GM18909 (cell line): ENCODE measurements at regions not wholly inside any gene's neighbourhood (a gene's known extent, or its start where the extent isn't known, plus 50 kb on each side); places are given as distances from the start of the nearest gene placed in this dataset.
"Not testable (repeated sequence)": the region's sequence is repeated elsewhere in the genome, so short reads cannot be mapped to it uniquely, and the experiment has no call there.

Experiments
- ATAC-seq: cut with Tn5 transposase; IDR thresholded peaks from one replicate; pipeline ENCODE4 v1.9.1; 2021; ENCODE audit warnings: mild to moderate bottlenecking; ENCODE audit not compliant: unreplicated experiment, poor library complexity

DNA sequence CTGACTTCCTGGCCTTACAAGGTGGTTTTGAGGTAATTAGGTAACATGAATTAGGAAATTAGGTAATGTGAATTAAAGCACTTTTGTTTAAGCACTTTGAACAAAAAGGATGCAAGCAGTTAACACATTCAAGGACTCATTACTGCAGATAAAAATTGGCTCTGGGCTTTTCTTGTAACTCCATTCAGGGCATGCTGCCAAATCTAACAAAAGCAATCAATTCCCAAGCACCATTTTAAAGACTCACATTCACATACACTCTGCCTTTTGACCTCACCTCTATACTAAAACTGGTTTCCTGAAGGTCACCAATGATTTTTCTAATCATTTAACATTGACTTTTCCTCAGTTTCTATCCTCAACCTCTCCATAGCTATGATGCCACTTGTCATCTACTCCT is 251.2 kb upstream of the RHOBTB1 start:
- ATAC-seq: no peak

DNA sequence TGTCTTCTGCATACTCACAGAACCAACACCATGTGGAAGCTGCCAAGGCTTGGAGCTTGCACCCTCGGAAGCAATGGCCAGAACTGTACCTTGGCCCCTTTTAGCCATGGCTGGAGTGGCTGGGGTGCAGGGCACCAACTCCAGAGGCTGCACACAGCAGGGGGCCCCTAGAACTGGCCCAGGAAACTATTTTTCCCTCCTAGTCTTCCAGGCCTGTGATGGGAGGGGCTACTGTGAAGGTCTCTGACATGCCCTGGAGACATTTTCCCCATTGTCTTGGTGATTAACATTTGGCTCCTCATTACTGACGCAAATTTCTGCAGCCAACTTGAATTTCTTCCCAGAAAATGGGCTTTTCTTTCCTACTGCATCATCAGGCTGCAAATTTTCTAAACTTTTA is 248.6 kb upstream of the RHOBTB1 start:
- not testable (repeated sequence) for ATAC-seq

DNA sequence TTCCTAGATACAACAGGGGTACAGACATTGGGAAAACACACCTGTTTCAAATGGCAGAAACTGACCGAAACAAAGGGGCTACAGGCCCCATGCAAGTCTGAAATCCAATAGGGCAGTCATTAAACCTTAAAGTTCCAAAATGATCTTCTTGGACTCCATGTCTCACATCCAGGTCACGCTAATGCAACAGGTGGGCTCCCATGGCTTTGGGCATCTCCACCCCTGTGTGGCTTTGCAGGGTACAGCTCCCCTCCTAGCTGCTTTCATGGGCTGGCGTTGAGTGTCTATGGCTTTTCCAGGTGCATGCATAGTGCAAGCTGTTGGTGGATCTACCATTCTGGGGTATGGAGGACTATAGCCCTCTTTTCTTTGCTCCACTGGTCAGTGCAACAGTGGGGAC is 248.1 kb upstream of the RHOBTB1 start:
- no peak for ATAC-seq

DNA sequence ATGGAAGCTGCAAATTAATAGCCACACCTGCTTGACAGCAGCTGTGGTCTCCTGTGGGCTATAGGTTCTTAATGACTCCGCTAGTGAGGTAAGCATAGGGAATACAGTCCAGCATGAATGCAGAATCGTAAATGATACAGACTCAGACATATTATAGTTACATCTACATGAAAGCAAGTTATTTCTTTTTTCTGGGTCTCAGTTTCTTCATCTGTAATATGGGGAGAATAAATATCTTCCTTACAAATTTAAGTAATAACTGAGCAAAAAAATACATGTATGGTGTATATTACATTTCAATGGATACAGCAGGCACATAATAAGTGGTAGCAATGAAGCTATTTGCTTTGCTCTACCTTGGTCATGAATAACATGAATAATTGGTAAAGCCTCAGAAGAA is 245.9 kb upstream of the RHOBTB1 start:
- no peak for ATAC-seq

DNA sequence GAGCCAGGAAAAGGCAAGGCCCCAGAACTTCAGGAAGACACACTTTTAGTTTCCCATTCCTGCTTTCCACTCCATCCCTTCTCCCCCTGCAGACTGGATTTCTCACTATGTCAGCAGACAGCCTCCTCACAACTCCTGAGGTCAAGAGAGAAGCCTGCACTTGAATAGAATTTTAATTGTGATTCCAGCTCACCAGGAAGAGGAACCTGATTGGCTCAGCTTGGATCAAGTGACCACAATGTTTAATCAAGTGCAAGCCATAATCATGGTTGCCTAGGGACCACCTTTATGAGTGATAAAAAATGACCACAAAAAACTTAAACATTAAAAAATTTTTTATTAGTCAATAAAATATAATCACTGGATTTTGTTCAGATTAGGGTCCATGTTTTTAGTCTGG is 244.7 kb upstream of the RHOBTB1 start:
- ATAC-seq: no peak

DNA sequence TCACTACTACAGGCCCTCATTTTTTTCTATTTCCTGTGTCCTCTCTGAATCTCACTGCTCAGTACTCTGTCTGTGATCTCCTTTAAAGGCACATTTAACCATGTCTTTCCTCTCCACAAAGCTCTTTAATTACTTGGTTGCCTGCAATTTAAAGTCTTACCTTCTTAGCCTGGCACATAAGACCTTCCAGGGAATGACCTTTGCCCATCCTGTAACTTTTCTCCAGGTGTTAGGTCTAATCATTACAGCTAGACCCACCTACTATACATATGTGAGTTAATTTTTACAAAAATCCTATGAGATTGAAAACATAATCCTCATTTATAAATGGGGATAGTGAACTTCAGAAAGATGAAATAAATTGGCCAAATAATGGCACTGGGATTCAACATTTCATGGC is 244.1 kb upstream of the RHOBTB1 start:
- ATAC-seq: no peak

DNA sequence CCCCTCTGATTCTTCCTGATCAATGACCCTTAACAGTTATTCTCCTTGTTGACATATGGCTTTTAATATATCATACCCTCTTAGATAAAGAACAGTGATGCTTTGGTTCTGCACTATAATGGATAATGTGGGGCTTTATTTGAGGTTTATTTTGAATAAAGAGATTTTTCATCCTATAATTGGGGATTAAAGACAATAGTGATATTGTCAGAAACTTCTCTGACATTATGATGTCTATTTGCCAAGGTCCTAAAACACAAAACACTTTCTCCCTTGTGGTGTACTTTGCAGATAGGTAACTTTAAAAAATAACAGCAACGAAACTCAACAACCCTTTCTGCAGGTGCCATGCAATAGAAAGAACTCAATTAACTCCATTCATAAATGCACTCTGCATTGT is 243.6 kb upstream of the RHOBTB1 start:
- ATAC-seq: no peak

DNA sequence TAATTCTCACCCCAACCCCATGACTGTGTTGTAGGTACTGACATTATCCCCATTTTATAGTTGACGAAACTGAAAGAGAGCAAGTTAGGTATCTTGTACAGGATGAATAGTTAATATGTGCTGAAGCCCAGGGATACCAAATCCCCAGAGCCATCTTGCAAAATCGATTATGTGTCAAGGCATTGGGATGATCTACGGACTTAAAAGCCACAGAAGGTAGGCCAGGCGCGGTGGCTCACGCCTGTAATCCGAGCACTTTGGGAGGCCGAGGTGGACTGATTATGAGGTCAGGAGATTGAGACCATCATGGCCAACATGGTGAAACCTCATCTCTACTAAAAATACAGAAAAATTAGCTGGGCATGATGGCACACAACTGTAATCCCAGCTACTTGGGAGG is 242.4 kb upstream of the RHOBTB1 start:
- ATAC-seq: no peak

DNA sequence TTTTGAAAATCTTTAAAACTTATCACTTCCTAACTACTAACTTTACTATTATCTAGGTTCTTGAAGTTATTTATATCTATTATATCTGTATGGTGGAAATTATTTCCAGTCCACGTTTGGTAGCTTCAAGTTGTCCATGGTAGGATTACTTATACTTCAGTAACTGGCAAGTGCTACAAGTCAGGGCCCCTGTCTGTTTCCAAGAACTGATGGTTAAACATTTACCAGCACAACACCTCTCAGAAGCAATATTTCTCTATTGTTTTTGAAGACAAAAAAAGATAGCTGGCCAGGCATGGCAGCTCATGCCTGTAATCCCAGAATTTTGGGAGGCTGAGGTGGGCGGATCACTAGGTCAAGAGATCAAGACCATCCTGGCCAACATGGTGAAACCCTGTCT is 240.4 kb upstream of the RHOBTB1 start:
- ATAC-seq: no peak

DNA sequence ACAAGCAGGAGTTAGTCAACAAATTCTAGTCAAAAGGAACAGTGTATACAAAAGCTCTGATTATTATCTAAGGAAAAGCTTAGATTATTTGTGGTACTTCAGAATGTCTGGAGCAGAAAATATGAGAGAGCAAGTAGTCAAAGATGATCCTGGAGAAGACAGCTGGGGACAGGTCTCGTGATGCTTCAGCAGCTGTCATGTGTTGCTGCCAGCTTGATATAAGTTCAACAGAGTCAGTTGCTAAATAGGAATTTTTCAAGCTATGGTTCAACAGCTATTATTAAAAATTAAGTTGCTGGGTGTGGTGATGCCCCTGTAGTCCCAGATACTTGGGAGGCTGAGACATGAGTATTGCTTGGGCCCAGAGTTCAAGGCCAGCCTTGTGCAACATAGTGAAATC is 240.0 kb upstream of the RHOBTB1 start:
- ATAC-seq: no peak

DNA sequence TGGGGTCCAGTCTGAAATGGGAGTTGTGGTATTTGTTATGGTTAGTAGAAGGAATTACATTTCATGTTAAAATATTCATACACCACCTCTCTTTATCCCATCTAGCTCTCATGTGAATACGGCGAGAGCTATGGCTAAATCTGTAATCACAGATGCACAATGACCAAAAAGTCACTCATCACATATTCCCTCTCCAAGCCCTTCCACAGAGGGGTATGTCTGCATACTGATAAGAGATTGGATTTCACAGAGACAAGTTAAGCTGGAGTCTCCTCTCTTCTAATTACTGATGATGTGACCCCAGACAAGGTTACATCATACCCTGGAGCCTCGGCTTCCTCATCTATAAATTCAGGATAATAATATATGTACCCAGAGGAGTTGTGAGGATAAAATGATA is 237.8 kb upstream of the RHOBTB1 start:
- no peak for ATAC-seq

DNA sequence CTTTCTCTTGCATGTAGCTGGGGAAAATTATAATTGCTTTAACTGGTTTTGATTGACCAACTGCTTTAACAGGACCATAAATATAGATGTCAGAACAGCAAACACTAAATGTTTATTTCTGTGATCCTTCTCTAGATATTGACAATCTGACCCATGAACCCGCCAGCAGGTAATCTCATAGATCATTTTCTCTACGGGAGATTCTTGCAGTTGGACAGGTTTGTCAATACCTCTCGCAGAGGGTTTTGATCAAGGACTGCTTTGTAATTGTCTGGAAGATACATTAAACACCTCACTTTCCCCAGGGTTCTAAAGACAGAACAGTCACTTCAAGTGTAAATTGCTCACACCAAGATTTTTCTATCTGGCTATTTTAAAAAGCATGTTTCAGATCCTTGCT is 235.8 kb upstream of the RHOBTB1 start:
- ATAC-seq: no peak

DNA sequence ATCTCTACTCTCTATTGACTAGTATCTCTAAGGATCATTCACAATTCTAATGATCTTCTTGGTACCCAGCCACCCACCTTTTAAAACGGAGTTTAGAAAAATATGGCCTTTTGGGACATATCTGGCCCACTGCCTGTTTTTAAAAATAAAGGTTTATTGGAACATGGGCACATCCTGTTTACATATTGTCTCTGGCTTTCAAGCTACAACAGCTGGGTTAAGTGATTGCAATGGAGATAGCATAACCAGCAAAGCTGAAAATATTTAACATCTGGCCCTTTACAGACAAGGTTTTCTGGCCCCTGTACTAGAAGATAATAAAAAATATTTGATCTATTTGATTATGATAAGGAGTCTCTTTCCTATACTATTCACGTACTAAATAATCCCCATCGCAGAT is 232.4 kb upstream of the RHOBTB1 start:
- ATAC-seq: no peak

DNA sequence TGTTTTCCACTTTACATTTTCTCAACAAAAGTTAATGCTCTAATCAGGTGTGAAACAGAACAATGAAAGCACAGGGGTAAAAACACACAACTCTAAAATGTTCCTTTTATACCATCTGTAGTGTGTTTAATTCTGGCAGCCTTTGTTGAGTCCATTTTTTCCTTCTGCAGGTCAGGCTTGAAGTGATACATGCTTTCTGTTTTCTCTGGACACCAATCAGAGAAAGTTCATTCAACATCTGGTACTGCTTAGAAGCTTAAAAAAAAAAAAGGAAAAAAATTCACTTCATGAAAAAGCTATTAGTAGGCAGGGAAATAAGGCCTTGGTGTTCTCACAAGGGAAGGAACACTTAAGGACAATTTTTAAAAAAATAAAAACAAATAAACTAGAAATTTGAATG is 231.3 kb upstream of the RHOBTB1 start:
- ATAC-seq: no peak

DNA sequence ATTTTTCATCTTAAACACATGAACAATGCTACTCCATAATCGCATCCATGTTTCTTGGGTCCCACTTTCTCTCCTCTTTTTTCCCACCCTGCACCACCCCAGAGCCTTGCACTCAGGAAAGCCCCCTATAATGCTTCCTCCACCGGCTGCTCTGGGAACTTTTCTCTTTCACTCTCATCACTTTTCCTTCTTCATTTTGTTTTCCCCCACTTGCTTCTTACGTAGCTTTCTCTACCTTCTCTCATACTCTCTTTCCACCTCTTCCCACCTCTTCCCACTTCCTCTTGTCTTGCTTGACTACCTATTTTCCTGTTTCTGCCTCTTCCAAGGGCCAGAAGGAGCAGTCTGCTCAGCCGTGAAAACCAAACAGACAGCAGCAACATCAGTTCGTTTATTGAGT is 229.5 kb upstream of the RHOBTB1 start:
- ATAC-seq: no peak

DNA sequence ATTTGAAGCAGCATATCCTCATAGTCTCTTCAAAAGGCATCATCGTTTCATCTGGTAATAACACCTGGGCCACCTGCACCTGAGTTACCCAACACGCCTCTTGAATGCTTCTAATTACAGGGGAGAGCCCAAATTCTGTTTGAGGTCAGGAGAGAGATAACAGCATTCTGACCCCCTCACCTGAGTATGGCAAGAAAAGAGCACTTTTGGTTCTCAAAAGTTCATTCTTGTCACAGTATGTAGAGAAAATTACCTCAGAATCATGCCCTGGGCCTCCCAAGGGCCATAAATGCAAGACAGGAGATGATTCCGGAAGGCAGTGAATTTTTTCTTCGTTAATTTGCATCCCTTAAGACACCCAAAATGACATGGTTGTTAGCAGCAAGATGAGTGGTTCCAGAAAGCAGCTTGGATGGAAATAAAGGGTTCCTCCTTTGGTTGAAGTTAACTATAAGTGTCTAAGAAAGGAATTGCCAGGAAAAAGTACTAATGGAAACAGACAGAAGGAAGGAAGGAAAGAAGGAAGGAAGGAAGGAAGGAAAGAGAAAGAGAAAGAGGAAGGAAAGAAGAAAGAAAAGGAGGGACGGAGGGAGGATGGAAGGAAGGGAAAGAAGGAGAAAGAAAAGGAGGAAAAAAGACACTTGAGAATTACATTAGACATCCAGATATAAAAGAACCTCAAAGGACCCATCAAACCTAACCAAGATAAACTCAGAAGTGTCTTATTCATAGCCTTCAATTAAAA is 228.4 kb upstream of the RHOBTB1 start:
- ATAC-seq: no peak

DNA sequence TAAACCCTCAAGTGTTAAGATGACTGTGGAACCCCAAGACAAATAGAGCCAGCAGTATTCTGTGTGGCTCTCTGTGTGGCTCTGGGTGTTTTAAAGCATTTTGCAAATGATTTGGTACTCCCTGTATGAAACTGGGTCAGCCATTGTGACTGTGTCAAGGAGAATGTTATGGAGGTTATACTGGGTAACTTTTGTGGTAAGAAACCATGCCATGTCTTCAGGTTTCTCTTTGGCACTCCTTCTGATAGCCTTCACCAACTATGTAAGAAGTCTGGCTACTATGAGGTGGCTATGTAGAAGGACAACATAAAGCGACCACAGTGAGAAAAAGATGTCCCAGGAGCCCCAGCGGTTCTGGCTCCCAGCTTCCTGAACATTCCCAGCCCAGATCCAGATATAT is 226.6 kb upstream of the RHOBTB1 start:
- ATAC-seq: no peak

DNA sequence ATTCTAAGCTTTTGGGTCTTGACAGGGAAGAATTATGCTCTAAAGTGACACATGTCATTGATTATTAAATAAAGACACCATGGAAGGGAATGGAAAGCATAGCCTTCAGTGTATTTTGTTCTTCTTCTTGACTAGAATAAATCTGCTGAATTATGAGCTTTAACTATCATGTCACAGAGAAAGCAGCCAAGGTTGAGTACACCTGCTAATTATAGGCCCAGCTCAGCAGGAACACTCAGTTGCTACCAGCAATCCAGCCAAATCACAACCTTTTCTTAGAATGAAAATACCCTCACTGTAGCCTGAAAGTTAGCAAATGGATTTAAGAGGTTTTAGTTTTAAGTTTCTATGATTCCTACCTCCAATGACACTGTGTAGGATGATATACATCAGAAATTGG is 225.3 kb upstream of the RHOBTB1 start:
- no peak for ATAC-seq

DNA sequence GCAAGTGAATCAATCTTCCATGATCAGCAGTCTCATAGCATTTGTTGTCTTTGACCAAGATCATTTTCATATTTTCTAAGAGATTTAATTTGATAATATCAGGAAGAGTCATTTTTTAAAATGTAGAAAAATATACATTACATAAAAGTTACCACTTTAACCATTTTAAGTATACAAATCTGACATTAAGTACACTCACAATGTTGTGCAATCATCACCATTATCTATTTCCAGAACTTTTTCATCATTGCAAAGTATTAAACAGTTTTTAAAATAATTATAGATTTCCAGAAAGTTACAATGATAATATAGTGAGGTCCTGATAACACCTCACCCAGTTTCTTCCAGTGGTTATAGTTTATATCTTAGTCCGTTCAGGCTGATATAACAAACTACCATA is 222.5 kb upstream of the RHOBTB1 start:
- no peak for ATAC-seq

DNA sequence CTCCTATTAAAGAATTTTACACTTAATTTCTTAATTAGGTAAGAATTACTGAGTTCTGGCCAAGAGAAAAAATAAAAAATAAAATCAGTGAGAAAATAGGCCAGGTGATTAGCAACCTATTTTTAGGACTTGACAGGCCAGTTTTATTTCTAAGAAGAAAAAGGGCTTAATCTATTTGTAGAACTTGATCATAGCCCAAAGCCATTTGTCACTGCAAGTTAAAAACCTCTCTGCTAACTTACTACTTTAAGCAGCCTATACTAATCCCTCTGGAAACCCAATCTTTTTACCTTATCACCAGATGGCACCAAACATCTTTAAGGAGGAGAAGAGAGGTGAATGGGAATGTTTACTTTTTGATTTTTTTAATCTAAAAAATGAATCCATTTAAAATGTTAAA is 222.1 kb upstream of the RHOBTB1 start:
- no peak for ATAC-seq

DNA sequence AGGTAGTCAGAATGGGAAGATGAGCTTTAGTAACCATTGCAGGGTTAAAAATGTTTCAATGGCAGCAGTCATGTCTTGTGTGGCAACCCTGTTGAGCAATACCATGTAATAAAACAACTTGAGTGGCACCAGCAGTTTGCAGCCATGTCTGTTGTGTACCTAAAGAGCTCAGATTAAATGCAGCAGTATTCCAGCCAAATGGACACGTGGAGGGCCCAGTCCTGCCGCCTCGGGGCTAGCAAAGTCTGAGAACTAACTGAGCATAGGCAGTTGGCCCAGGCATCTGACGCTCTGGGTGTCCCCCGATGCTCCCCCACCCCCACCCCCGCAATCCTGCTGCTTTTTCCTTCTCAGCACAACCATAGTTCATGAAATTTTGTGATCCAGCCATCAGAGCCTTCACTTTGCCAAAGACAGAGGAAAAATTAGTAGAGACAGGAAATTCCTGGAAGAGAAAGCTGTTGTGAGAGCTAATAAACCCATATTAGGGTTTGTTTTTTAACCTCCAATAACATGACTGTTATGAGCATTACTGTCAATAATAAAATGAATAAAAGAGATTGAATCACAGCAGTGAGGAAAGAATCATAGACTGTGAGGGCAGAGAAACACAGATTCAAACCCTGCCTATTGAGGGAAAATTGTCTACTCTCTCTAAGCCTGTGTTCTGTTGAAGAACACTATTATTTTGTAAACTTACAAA is 220.6 kb upstream of the RHOBTB1 start:
- ATAC-seq: no peak

DNA sequence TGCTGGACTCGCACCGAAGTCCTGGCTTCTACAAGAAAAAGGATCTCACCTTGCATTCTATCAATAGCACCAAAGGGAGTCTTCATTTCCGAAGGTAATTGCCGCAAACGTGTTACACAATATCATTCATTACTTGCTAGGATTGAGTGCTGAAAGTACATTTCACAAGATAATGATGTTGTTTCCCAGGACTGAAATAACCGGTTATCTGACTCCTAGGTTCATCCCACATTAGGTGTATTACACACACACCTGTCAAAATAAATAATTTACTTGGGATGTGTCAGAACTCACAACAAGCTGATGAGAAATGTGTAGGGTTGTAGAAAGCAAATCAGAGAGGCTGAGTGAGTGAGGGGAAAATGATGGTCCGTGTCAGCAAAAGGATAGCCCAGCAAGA is 219.4 kb upstream of the RHOBTB1 start:
- ATAC-seq: no peak
